ENCODE measurements at regions not wholly inside any gene's neighbourhood (a gene's known extent, or its start where the extent isn't known, plus 50 kb on each side); places are given as distances from the start of the nearest gene placed in this dataset.

GRCh38 chr4:20317424-20317985 is 65.8 kb downstream of the SLIT2 start:
- TF ChIP-seq CTCF (IDR thresholded peaks at IDR 0.05): no peak
- no peaks in the 10 kb centered on the region for H3K27me3 Mint-ChIP-seq (ENCODE audit: low read depth in 2 of 2)

GRCh38 chr4:20318001-20318908 is 66.5 kb downstream of the SLIT2 start:
- no peaks in the 10 kb centered on the region for H3K36me3 Mint-ChIP-seq
- Histone ChIP-seq H3K36me3 (ENCODE audit: control insufficient read depth, insufficient read depth, low read length) (no peaks in the 10 kb centered on the region), H3K27ac (ENCODE audit: low read length) (no peak overlapping the region), H3K4me3 (ENCODE audit: low read length) (no peak overlapping the region), H3K9me3 (ENCODE audit: control insufficient read depth, insufficient read depth, low read length) (no peaks in the 10 kb centered on the region), H3K27me3 (ENCODE audit: control insufficient read depth, insufficient read depth, low read length) (no peaks in the 10 kb centered on the region), H3K4me1 (ENCODE audit: control insufficient read depth, insufficient read depth, low read length) (no peaks in the 10 kb centered on the region)
- ATAC-seq (no peak), DNase-seq (no peak)
- TF ChIP-seq CTCF (IDR thresholded peaks at IDR 0.05): no peak
- intact Hi-C loops (cut with micrococcal nuclease): no loop called here
- H3K9me3 Mint-ChIP-seq: peaks cover 3 to 8% of the 10 kb centered on the region in 2 donors
- no peak overlapping the region for H3K27ac Mint-ChIP-seq
- no peak overlapping the region for H3K4me3 Mint-ChIP-seq
- 81% methylated on average over 5 of the region's 8 CpGs for WGBS (ENCODE audit: insufficient coverage)
- no peaks in the 10 kb centered on the region for H3K4me1 Mint-ChIP-seq
- no peaks in the 10 kb centered on the region for H3K27me3 Mint-ChIP-seq (ENCODE audit: low read depth in 2 of 2)

More at GRCh38 chr4:20317424-20317985, 65.8 kb downstream of the SLIT2 start:
- Mint-ChIP-seq H3K4me3 (no peak overlapping the region), H3K27ac (no peak overlapping the region), H3K36me3 (no peaks in the 10 kb centered on the region), H3K4me1 (no peaks in the 10 kb centered on the region), H3K9me3 (peaks cover 3 to 8% of the 10 kb centered on the region in 2 donors)
- Histone ChIP-seq H3K27ac (ENCODE audit: low read length) (no peak overlapping the region), H3K27me3 (ENCODE audit: control insufficient read depth, insufficient read depth, low read length) (no peaks in the 10 kb centered on the region), H3K4me1 (ENCODE audit: control insufficient read depth, insufficient read depth, low read length) (no peaks in the 10 kb centered on the region), H3K4me3 (ENCODE audit: low read length) (no peak overlapping the region), H3K9me3 (ENCODE audit: control insufficient read depth, insufficient read depth, low read length) (no peaks in the 10 kb centered on the region), H3K36me3 (ENCODE audit: control insufficient read depth, insufficient read depth, low read length) (no peaks in the 10 kb centered on the region)
- WGBS (ENCODE audit: insufficient coverage): 86% methylated on average over 1 of the region's 2 CpGs
- intact Hi-C loops (cut with micrococcal nuclease): no loop called here
- ATAC-seq (no peak), DNase-seq (no peak)

- no peaks in the 10 kb centered on the region for H3K9me3 ChIP-seq (ENCODE audit: control insufficient read depth, insufficient read depth, low read length)
- no peaks in the 10 kb centered on the region for H3K36me3 Mint-ChIP-seq
- no peaks in the 10 kb centered on the region for H3K4me1 Mint-ChIP-seq
- H3K4me1 ChIP-seq (ENCODE audit: control insufficient read depth, insufficient read depth, low read length): no peaks in the 10 kb centered on the region
- H3K36me3 ChIP-seq (ENCODE audit: control insufficient read depth, insufficient read depth, low read length): no peaks in the 10 kb centered on the region
- no peak overlapping the region for H3K27ac Mint-ChIP-seq
- no peak overlapping the region for H3K4me3 Mint-ChIP-seq
- no CpG with 5 or more reads among the region's 1 CpG for WGBS (ENCODE audit: insufficient coverage)
- H3K9me3 Mint-ChIP-seq: peaks cover 3 to 8% of the 10 kb centered on the region in 2 donors
- no peak overlapping the region for H3K27ac ChIP-seq (ENCODE audit: low read length)
- H3K27me3 ChIP-seq (ENCODE audit: control insufficient read depth, insufficient read depth, low read length): no peaks in the 10 kb centered on the region
- TF ChIP-seq CTCF (IDR thresholded peaks at IDR 0.05): no peak
- DNase-seq (no peak), ATAC-seq (no peak)
- intact Hi-C loops (cut with micrococcal nuclease): no loop called here
- no peak overlapping the region for H3K4me3 ChIP-seq (ENCODE audit: low read length)
- no peaks in the 10 kb centered on the region for H3K27me3 Mint-ChIP-seq (ENCODE audit: low read depth in 2 of 2)
These were observed 67.2 kb downstream of the SLIT2 start for GRCh38 chr4:20318909-20319277.

Measured in natural killer cell (primary cell).